Renal cortical epithelial cell (primary cell): ENCODE measurements at regions not wholly inside any gene's neighbourhood (a gene's known extent, or its start where the extent isn't known, plus 50 kb on each side); places are given as distances from the start of the nearest gene placed in this dataset.
A peak's percentile ranks its signal among the peaks of the same experiment; 100 is the strongest.
"Not testable (repeated sequence)": the region's sequence is repeated elsewhere in the genome, so short reads cannot be mapped to it uniquely, and the experiment has no call there.

ENCODE experiments used
- DNase-seq: peaks from one replicate; pipeline ENCODE4 v3.0.0-alpha.2; 2011; ENCODE audit warnings: low read depth

GRCh38 chr9:111148052-111149017, 110.1 kb upstream of the LPAR1 start:
- peak; percentile 55 for DNase-seq

DNA sequence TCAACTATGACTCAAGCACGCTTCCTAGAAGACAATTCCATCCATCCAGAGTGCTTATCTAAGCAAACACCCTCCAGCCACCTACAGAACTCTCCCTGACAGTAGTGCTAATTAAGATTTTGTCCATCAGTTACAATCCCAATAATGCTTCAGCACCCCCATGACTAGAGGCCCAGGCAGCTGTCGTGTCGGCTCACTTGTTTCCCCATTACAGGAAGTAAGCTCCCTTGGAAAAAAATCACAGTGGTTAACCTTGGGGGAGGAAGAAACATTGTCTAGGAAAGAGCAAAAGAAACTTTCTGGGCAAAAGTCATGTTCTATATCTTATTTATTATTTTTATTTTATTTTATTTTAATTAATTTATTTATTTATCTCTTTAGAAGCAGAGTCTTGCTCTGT, 108.8 kb upstream of the LPAR1 start:
- no peak for DNase-seq

- no peak for DNase-seq
Observed at GRCh38 chr9:111144741-111145140, 106.5 kb upstream of the LPAR1 start.

GRCh38 chr9:111136180-111136579, 97.9 kb upstream of the LPAR1 start:
- DNase-seq, result no peak

GRCh38 chr9:111131211-111131610, 92.9 kb upstream of the LPAR1 start:
- DNase-seq, result no peak

DNA sequence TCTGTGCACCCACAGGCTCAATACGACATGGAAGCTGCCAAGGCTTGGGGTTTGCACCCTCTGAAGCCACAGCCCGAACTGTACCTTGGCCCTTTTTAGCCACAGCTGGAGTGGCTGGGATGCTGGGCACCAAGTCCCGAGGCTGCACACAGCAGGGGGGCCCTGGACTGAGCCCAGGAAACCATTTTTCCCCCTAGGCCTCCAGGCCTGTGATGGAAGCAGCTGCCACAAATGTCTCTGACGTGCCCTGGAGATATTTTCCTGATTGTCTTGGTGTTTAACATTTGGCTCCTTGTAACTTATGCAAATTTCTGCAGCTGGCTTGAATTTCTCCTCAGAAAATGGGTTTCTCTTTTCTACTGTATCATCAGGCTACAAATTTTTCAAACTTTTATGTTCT, 82.3 kb upstream of the LPAR1 start:
- DNase-seq, result no peak

DNA sequence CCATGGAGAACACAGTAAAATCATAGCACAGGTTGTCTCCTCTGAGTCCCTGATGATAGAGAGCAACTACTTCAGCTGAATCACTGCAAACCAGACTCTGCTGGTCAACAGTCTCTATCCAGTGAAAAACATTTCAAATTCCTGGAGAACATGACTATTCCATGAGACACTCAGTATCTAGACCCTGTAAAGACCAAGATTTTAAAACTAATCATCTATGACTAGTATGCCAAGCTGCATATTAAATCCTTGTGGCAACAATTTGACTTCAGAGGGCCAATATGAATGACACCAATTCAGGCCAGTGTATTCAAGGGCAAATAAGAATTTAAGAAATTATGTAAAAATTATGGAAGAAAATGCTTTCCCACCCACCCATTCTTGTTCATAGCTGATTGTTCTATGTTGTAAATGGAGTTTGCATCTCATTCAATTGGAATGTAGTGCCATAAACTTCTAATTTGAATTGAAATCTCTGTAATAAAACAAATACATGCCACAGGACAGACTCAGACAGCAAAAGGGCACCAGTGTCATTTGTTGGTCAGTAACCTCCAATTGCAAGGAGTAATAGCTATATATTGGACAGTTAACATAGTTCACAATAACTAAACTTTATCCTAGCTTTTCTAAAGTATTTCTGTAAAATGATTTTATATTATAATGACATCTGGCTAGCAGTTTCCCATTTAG, 80.1 kb upstream of the LPAR1 start:
- peak; percentile 69 for DNase-seq

DNA sequence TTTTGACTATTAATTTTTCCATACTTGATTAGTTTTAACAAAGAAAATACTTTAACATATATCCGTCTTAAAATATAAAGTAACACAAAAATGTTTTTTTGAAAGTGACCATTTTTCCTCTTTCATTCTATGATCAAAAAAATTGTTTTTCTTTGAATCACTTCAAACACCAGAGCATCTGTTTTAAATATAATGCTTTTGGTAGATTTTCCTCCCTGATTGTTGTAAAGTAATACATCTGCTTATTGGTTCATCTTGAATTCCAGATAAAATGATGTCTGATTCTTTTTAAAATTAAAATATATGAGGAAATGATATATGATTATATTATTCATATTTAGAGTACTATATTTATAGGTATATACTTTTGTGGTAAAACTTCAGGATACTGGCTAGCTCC, 76.2 kb upstream of the LPAR1 start:
- DNase-seq, result no peak

DNA sequence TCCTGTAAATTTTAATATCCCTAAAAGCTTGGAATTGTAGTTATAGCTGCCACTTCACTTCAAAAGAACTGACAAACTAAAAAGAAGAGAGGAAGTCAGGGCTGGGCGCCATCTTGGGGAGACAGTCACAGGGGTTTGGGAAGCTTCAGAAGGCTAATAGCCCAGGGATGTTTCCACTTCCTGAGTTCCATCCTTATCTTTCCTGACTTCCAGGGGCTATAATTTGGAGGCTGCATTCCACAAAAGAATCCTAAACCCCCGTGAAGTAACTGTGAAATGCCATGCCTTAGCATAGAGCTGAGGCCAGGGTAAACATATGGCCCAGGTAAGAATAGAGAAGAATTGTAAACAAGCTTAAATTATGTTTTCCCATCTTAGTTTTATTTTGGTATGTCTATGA, 75.4 kb upstream of the LPAR1 start:
- no peak for DNase-seq

DNA sequence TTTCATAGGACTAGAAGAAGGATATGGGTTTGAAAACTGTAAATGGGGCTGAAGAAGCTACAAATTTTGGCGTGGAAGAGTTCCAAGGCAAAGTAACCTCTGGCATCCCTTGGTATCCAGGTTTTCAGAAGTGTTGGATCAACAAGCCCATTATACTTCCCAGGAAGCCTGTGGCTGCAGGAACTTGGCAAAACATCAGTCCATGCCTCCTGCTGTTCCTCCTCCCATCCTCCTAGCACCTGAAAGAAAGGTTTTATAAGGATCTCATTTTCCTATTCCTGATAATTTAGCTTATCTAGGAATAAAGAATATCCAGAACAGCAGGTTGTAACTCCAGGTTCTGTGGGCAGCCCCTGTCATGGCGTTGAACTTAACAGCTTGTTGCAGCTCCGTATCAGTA, 72.5 kb upstream of the LPAR1 start:
- no peak for DNase-seq

GRCh38 chr9:111108946-111109345, 70.7 kb upstream of the LPAR1 start:
- no peak for DNase-seq

DNA sequence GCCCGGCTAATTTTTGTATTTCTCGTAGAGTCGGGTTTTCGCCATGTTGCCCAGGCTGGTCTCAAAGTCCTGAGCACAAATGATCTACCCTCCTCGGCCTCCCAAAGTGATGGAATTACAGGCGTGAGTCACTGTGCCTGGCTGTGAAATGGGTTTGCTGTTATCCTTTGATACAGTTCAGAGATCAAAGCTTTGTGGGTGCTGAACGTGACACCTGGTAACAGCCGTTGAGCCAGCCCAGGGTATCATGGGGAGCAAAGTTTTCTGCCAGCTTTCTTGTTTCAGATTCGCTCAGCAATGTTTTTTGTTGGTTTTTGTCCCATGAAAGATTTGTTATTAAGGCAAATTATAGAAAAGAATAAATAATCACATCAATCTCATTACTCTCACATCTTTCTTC, 68.9 kb upstream of the LPAR1 start:
- DNase-seq, result no peak

GRCh38 chr9:111106202-111106601, 67.9 kb upstream of the LPAR1 start:
- no peak for DNase-seq

DNA sequence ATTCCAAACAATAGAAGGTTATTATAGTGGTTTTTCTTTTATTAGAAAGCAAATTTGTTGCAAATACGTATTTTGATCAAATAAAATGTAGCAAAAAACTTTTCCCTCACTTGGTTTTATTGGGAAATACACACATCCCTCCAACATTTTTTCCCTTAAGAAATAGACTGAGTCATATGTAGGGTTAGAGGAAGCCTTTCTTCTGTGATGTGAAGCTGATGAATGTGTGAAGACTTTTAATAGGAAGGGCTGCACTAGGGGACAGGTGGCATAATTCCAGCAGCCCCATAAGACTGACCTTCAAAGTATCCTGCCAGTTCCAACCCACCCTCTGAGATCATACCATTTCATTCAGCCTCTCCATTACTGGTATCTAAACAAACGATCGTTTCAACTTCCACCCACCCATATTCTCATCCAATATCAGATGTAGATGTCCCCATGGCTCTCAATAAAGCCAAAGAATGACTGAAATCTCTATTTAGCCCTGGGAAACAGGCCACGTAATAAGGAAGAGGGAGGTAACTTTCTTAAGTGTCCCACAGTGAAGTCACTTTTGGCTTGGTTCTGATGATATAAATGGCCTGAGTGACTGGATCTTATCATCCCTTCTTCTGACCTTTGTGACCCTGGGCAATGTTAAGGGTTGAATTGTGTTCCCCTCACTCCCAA, 64.7 kb upstream of the LPAR1 start:
- DNase-seq, result peak; percentile 24

DNA sequence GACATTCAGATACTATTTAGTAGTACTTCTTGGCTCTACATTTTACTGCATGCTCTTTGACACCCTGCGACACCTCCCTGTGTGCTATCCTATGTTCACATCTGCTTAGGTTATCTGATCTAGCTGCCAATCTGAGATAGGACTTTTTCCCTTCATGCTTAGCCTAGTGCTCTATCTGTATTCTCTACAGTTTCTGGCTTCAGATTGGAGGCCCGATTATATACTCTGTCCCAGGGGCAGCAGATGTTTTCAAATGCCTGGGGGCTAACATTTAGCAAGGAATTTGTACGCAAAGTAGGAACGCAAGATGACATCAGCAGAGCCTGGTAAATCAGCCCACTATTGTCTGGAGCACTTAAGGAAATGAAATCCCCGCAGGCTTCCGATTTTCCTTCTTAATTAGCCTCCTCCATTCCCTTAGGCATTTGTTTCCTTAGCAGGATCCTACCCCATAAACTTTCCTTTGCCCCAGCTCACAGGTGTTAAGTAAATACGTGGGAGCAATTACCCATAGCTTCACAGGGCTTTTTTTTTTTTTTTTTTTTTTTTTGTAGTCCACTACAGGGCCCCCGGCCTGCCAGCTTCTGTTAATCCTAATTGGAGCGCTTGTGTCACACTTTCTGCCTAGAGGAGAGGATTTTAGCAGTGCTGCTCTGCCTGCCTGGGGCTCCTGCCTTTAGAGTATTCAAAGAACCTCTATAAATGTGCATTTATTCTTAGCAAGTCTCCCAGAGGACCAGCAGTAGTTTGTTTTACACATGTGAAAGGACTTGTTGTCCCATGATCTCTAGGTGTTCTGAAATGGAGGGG, 61.1 kb upstream of the LPAR1 start:
- peak; percentile 81 for DNase-seq

DNA sequence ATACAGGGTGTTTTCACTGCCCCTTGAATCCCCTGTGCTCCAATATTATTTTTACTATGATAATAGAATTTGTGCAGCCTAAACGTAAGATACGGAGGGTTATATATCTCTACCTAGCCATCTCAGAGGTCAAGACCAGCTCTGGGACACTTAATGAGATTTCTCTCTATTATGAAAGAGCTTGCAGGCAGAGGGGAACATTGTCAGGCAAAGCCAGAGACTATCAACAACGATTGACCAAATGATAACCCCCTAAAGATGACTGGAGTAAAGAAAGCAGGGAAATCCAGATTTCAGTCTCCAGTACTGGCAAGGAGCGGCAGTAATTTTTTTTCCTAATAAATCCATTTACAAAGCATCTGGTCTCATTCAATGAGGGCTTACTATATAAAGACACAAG, 59.8 kb upstream of the LPAR1 start:
- DNase-seq, result no peak

DNA sequence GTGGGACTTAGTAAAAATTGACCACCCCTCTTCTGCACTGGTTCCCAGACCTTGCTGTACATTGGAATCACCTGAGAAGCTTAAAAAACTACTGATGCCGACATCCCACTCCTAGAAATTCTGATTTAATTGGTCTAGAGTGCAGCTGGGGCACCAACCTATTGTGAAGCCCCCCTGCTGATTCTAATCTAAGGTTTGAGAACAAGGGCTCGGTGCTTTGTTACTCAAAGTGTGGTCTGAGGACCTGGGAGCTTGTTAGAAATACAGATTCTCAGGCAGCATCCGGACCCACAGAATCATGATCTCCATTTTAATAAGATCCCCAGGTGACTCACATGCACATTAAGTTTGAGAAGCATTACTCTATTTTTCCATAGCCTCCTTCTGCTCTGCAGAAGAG, 57.8 kb upstream of the LPAR1 start:
- peak; percentile 3 for DNase-seq

DNA sequence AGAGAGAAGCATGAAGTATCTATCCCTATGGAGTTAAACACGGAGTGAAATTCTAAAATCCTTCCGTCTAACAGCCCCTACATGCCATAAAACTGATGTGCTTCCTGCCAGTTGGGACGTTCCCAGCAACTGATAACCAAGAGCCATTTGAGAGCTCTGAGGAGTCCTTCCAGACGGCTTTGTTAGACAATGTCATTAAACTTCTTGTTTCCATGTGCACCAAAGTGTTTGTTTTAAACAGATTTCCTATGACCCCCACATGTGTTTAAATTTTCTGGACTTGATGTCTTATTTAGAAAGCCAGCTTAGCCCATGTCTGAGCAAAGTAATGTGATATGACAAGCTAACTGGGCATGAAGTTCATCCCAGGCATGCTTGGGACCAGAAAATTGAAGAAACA, 57.2 kb upstream of the LPAR1 start:
- no peak for DNase-seq

DNA sequence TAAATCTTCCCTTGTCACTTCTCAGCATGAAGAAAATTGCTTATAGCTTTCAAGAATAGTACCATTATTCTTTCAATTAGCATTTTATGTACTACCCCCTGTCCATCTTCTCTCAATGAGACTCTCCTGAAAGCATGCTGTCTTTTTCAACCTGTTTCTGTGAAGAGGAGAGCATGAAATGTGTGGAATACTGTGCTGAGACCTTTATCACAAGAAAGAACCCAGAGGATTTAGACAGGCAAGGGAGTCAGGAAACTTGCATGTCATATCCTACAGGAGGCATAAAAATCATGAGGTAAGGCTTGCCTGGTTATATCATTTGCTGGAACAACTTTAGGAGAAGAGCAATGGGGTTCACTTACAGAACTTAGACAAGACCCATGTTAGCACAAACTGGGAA, 56.7 kb upstream of the LPAR1 start:
- DNase-seq, result no peak

DNA sequence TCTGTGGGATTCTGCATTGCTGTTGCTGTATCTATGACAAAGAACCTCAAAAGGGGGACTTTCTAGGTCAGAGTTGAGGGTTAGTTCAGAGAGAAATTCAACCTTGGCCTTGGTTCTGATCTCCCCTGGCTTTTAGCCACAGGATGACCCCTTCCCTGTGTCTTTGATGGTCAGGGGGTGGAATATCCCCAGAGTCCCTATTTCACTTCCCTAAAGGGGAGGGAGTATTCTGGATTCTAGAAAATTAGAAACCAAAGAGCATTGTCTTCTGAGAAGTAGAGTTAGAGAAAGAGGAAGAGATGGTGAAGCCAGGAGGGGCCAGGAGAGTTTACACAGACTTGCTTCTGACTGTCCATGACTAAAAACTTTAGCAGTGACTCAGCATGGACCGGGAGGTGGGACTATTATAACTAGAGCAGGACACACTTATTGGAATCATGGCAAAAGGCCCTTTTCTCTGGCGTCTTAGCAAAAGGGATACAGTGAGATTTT, 56.2 kb upstream of the LPAR1 start:
- peak; percentile 56 for DNase-seq

- not testable (repeated sequence) for DNase-seq
Observed at GRCh38 chr9:111092167-111092566, 53.9 kb upstream of the LPAR1 start.
